Stimulated activated CD4-positive, alpha-beta T cell treated with anti-CD3 and anti-CD28 coated beads, Interleukin-15, amount 100 ng/mL, for 24 hours (primary cell): ENCODE measurements at regions not wholly inside any gene's neighbourhood (a gene's known extent, or its start where the extent isn't known, plus 50 kb on each side); places are given as distances from the start of the nearest gene placed in this dataset.

Source experiments
- DNase-seq: peaks from one replicate; pipeline ENCODE4 v3.0.0-alpha.2; 2020

DNA sequence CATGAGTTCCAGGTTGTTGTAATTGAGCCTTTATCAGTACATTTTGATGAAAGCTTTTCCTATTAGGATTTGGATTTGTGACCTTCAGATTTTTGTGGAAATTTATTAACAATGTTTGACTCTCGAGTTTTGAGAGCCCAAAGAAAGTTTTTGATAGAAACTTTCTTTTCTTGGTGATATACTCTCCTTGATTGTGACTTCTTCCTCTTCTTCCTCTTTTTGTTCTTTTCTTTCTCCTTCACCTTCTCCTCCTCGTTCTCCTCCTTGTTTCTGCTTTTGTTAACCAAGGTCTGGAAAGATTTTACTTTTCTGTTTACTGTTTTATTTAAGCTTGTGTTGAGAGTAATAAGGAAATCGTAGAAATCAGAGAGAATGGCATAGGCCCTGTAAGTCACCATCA is 182.4 kb downstream of the TRIM27 start:
- DNase-seq = no peak

DNA sequence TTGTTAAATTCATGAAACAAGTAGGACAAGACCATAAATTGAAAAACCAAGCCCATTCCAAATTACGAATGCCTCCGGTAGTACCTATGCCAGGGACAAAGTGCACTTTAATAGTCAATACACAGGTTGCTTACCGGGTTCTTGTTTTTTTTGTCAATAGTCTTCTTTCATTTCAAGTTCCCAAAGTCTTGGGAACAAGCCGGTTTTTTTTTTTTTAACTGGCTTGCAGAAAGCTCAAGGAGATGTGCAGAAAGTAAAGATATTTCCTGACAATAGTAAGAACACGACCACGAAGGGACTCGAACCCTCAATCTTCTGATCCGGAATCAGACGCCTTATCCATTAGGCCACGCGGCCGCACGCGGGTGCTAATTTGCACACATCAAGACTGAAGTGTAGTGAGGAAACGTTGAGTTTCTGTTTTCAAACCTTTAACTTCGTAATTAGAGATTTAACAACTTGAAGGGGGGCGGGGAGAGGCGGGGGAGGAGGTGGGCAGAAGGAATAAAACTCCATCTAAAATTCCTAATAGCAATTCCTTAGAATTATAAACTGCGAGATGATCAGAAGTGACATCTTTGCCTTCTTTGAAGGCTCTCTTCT is 181.0 kb downstream of the TRIM27 start:
- peak; percentile 64 for DNase-seq

DNA sequence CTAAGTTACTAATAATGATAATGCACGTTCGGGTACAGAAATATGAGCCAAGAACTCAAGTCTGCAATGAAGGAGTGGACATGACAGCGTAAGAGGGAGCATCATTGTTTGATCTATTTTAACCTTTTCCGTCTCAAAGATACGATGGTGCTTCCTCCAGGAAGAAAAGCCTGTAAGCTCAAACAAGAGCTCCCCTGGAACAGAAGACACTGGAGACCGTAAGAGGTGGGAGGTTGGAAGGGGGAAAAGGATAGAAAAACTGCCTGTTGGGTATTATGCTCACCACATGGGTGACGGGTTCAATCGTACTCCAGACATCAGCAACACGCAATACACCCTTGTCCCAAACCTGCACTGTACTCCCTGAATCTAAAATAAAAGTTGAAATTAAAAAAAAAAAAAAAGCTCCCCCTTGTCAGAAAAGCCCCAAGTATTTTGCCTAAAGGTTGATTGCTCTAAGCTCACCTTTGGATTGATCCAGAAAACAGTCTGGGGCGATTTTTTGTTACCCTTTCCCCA is 180.5 kb downstream of the TRIM27 start:
- DNase-seq = no peak

DNA sequence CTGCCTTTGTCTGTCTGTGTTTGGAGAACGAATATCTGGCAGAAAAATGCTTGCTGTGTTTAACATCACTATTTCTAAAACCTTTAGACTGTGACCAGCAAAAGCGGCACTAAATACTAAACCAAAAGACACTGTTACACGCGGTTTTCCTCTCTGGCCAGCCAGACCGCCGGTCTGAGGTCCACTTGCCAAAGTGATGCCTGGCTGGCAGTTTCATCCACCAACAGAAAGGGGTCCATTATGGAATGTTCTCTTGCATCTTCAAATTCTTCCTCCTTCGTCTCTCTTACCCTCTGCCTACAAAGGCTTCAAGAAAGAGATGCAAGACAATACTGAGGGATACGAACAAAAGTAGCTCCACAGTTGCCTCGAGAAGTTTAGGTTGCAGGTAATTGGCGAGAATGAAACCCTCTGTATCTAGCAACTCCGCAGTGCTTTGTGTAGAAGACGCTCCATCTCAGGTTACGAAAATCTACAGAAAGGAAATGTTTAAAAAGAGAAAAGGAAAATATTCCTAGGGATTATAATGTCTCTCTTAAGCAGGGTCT is 176.6 kb downstream of the TRIM27 start:
- no peak for DNase-seq

DNA sequence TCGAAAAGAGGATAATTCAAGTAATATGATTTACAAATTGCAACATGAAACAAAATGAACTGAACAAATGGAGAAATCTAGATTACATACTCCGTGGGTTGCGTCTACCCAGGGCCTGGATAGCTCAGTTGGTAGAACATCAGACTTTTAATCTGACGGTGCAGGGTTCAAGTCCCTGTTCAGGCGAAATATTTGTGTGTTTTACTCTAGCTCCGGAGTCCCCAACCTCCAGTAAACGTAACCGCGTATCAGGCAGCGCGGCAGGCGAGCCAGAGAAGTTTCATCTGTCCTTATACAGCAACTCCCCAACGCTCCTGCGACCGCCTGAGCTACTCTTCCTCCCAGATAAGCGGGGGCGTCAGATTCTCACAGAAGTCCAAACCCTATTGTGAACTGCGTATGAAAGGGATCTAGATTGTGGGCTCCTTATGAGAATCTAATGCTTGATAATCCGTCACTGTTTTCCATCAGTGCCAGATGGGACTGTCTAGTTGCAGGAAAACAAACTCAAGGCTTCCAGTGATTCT is 176.1 kb downstream of the TRIM27 start:
- peak; percentile 29 for DNase-seq

DNA sequence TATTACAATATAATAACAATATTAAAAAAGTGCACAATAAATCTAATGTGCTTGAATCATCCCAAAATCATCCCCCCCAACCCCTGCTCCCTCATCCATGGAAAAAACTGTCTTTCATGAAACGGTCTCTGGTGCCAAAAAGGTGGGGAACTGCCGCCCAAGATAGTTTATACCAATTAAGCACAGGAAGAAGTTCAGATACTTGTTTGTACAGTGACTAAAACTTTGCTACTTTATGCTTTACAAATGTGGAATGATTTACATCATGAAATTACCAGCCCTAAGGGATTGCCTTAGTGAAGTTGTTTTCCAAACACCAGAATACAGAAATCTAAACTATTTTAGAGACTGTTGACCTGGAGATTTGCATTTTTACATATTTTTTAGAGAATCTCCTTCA is 175.6 kb downstream of the TRIM27 start:
- no peak for DNase-seq

DNA sequence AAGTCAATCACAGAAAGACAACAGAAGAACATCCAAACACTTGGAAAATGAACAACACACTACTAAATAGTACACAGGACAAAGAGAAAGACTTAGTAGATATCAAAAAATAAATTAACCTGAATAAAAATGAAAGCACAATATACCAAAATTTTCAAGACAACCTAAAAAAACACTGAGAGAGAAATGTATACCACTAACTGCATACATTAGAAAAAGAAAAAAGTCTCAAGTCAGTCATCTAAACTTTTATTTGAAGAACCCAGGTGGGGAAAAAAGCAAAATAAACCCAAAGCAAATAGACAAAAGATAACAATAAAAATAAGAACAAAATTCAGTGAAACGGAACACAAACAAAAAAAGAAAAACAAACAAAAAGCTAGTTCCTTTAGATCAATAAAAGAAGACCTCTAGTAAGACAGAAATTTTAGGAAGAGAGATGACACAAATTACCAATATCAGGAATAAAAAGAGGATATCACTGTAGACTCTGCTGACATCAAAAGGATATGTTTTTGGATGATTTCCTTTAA is 172.8 kb downstream of the TRIM27 start:
- DNase-seq = no peak

DNA sequence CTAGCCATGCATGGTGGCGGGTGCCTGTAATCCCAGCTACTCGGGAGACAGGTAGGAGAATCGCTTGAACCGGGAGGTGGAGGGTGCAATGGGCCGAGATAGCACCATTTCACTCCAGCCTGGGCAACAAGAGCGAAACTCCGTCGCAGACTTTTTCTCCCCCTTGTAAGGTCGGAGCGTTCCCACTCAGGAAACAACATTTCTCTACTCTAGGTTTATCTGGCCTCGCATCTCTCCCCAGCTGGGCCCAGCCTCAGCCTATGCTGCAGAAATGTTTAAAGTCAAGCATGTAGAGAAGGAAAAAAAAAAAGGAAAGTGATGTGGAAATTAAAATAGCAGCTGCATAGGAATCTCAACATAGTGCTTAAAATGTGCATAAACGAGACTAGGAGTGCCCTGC is 172.3 kb downstream of the TRIM27 start:
- no peak for DNase-seq

DNA sequence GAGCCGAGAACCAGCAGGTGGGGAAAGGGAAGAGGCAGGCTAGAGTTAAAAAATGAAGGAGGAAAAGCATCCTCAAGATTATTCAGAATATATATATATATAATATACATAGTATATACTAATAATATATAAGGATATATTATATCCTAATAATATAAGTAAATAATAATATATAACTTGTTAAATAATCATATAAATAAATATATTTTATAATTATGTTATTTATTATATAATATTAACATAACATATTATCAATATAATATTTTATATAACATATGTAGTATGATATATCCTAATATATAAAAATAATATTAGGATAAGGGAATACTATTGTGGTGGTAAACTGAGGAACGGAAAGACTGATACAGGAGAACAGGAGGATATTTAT is 171.8 kb downstream of the TRIM27 start:
- DNase-seq = no peak

DNA sequence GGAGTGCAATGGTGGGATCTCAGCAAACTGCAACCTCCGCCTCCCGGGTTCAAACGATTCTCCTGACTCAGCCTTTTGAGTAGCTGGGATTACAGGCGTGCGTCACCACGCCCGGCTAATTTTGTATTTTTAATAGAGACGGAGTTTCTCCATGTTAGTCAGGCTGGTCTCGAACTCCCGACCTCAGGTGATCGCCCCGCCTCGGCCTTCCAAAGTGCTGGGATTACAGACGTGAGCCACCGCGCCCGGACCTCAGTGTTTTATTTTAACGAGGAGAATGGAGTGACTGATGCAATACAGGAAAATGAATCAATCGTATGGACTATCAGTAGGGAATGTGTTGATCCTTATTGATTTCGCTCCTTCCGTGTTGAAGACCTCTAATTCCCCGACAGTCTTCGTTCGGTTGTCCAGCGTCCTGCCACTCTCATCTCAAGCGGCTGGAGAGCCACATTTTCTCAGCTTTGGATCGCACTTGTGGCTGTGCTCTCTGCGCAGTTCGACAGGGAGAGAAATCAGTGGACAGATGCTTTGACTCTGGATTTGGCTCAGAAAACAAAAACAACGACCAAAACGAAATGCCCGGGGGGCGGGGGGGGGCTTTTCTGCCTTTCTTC is 166.2 kb downstream of the TRIM27 start:
- DNase-seq = no peak

DNA sequence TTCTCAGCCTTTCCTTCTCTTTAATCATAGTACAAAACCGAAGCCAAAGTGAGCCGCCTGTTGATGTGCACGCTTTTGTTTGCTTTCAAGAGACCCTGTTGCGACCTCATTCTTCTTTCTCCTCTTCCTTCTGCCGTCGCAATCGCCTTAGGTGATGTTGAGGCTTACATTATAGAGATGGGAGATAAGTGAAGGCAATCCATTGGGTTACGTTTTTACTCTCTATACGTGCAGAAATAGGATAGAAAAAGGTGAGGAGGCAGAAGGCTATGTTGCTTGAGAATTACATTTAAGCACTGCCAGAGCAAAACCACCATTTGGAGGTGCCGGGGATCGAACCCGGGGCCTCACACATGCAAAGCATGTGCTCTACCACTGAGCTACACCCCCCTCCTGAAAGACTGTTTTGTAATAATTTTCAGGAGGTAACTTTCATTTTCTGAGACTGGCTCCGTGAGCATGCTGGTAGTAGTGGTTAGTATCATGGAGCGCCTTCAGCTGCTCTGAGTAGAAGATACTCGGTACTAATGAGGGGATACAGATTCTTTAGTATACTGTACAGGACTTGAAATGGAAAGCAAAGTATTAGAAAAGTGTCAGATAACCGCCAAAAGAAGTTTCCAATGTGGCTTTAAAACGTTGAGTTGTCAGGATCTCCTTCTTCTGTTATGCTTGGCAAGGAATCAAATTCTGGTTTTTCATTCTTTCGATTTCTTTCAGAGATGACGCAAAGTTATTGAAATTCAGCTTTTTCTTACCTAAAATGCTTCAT is 165.6 kb downstream of the TRIM27 start:
- DNase-seq = peak; percentile 51

DNA sequence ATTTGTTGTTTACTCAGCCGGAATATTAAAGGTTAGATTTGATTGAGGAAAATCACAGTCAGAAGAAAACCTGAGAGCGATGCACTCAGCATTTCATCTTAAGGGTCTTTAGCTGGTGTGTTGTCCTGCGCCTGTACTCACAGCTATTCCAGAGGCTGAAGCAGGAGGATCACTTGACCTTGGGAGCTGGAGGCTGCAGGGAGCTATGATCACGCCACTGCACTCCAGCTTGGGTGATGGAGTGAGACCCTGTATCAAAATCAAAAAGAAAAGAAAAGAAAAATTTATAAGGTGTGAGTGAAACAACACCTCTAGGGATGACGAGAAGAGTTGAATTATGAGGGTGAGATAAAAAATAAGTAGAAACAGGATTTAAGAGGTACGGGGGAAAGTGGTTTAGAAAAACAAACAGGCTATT is 165.0 kb downstream of the TRIM27 start:
- DNase-seq = no peak

DNA sequence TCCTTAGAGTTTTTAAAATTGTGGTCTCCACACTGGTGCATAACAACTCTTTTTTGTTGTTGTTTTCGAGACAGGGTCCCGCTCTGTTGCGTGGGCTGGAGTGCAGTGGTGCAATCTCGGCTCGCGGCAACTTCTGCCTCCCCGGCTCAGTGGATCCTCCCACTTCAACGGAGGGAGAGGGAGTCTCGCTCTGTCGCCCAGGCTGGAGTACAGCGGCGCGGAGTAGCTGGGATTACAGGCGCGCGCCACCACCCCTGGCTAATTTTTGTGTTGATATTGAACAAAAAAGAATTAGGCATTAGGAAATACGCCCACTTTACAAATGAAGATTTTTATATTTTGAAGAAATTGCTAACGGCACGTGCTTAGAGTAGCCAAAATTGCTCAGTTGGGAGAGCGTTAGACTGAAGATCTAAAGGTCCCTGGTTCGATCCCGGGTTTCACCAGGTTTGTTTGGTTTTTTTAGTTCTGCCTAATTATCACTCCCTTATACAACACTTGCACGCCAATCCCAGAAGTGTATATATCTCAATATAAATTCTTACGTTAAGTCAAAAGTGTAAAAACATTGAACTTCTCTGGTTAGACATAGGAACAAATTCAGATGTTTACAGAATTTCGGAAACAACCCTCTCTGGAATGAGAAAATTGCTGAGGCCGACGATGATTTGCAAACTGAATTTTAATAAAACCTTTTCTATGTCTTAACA is 159.6 kb downstream of the TRIM27 start:
- DNase-seq = no peak

DNA sequence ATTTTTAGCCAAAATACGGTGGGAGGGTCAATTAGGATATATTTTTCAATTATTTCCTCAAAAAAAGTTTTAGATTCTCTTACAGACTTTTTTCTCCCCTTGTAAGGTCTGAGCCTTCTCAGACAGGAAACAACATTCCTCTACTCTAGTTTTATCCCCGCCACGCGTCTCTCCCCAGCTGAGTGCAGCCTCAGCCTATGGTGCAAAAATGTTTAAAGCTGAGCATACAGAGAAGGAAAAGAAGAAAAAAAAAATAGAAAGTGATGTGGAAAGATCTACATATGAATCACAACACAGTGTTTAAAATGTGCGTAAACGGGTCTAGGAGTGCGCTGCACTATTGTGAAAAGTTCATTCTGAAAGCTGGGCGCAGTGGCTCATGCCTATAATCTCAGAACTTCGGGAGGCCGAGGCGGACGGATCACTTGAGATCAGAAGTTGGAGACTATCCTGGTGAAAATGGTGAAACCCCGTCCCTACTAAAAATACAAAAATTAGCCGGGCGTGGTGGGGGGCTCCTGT is 159.0 kb downstream of the TRIM27 start:
- DNase-seq = no peak

DNA sequence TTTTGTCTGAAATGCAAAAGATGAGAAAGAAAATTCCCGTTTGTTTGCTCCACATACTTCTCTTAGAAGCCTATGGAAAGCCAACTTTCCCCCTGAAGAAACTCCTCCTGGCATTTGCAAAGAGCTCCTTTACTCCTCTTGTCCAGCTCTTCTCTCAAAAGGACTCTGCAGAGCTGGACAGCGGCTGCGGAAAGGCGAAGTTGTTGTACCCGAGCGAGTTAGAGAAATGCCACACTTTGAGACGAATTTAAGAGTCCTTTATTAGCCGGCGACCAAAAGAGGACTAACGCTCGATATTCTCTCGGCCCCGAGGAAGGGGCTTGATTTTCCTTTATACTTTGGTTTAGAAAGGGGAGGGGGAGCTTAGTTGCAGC is 157.8 kb downstream of the TRIM27 start:
- DNase-seq = no peak

DNA sequence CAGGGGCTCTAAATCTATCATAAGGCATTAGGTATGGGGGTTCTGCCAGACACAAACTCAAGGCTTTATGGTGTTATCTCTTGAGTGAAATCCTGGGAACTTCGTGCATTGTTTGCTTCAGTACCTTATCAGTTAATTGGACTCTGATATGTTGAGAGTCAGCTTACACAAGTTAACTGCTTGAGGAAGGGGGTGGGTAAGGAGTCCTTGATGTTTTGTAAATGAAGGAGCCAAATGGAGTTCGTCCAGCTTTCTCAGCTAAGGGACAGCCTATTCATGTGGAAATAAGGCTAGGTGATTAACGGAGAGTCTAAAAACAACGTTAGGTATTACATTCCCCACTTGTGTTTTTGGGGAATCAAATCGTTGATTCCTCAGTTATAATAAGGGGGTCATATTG is 157.4 kb downstream of the TRIM27 start:
- DNase-seq = no peak

DNA sequence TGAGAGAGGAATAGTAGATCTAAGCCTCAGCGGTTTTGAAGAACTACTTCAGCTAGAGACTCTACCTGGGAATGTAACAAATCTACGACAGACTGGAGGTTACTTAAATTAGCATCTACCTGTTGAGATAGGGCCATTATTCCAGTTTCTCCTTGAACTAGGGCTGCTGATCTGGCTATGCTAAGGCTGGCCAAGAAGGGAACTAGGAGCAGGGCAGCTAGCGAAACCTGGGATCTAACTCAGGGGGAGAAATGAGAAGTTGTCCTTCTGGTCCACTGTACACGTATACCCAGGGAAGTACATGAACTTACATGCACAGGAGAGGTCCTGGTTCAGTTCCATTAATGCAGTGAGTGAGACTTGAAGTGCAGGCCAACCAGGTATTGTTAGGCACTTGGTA is 156.7 kb downstream of the TRIM27 start:
- DNase-seq = no peak

DNA sequence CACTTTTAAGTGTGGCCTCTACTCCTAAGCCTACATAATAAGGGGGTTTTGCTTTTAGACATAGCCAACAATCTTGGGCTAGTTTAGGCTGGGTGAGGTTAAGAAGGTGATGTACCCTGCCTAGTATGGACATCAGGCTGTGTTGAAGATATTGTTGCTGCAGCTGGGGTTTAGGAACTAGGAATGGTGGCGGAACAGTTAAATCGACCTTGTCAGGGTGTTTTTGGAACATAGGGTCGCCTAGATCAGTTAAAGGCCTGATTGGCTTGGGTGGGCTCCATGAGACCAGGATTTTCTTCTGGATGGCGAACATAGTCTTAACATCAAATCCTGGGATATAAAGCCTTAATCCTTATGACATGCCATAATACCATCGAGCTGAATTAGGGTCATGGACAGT is 156.1 kb downstream of the TRIM27 start:
- DNase-seq = no peak

DNA sequence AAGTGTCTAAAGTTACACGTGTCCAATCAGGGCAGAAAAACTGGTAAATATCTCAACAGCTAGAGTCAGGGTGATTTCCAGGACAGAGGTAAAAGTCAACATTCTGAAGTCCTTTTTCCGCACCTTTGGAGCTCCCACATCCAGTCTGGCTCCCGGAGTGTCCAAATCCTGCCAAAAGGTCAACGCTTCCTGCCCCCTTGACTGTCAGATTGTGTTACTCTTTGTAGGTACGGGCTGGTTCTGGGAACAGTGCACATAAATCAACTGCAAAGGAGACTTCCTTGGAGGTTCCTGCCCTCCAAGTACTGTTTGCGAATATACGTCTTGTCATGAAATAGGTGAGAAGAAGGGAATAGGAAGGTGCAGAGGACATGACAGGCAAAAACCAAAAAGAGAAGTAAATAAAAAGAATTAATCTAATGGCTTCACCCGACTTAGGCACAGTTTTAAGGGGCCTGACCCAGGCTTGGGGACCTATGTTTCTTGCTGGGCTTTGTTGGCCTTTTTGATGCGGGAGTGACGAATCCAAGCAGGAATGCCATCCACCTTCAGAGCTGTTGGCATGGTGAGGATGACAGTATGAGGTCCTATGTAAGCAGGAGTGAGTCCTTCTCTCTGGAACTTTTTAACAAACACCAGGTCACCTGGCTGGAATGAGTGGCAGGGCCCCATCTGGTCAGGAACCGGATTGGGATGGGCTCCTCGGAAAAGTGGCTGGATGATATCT is 155.4 kb downstream of the TRIM27 start:
- no peak for DNase-seq

DNA sequence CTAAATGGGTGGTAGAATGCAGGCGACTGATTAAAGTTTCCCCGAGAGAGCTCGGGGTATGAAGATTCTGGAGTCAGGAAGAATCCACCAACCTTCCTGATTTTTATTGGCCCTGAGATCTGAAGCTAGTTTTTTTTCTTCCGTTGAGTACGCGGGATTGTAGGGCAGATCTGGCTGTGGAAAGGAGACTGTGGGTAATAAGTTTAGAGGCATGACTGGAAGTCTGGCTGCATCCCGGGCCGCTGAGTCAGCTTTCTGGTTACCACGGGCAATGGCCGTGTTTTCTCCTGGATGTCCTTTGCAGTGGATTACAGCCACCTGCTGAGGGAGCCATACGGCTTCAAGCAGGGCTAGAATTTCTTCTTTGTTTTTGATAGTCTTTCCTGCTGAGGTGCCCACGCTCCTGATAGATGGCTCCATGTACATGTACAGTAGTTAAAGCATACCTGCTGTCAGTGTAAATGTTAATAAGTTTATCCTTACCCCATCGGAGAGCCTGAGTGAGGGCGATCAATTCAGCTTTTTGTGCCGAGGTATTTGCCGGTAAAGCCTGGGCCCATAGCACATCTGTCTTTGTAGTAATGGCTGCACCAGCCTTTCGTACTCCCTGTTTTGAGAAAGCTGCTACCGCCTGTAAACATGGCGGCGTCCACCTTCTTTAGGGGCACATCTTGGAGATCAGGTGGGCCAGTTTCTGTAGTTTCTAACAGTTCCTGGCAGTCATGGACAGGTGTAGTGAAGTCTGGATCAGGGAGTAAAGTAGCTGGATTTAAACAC is 154.0 kb downstream of the TRIM27 start:
- DNase-seq = no peak

DNA sequence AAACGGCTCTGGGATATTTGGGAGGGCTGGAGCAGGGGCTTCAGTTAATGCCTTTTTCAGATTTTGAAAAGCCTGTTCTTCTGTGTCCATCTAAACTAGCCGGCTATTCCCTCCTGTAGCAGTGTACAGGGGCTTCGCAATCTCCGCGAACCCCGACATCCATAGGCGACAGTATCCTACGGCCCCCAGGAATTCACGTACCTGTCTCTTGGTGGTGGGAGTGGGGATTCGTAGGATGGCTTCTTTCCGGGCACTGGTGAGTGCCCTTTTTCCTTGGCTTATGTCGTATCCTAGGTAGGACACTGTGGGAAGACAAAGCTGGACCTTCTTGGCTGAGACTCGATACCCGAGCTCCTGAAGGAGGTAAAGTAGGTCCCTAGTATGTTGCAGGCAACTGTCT is 153.1 kb downstream of the TRIM27 start:
- no peak for DNase-seq
